HG03342 (cell line): ENCODE measurements at regions not wholly inside any gene's neighbourhood (a gene's known extent, or its start where the extent isn't known, plus 50 kb on each side); places are given as distances from the start of the nearest gene placed in this dataset.

Experiments
- ATAC-seq: cut with Tn5 transposase; IDR thresholded peaks from one replicate; pipeline ENCODE4 v1.9.1; 2021; ENCODE audit warnings: mild to moderate bottlenecking, moderate library complexity; ENCODE audit not compliant: unreplicated experiment

DNA sequence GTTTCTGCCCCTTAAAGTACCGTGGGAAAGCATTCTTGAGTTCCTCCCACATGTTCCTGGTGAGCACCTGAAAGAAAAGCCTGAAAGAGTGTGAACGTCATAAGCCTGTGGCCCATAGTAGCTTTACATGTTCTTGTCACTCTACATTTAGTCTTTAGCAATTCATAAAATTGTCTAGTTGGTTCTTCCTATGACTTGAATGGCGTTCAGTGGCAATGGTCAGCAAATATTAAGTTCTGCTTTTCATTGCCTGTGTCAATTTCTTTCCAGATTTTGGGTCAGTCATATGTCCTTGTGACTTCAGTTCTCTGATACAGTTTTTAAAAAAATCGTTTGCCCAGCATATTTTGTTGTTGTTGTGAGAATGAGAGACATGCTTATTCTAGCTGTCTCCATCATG, 650.0 kb upstream of the BOD1L1 start:
- ATAC-seq: no peak

DNA sequence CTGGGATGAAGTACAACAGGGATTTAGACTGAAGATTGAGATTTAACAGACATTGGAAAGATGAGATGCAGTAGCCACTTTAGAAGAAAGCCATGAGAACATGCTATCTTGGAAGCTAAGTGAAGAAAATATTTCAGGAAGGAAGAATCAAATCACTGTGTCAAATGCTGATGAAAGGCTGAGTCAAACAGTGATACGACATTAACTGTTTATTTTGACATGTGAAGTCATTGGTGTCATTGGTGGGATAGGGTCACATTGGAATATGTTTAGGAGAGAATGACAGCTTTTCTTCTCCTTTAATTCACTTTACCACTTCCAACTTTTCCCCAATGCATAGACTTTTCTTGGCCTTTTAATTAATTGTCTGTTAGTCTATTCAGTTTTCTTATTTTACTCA, 653.0 kb upstream of the BOD1L1 start:
- ATAC-seq: no peak

DNA sequence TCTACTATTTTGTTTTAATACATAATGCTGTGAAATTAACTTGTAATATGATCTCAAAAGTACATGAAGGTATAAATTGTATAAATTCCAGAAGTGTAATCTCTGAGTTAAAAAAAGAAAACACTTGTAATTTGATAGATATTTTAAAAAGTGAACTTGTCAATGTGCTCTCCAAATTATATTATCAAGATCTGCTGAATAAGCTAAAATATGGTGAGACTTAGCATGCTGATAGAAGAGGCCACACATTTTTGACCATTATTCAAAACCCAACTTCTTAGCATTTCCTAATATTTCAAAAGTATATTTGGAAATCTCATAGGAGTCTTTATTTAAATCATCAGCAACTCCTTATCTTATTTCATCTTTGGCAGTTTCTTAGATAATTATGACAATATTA, 657.1 kb upstream of the BOD1L1 start:
- no peak for ATAC-seq

DNA sequence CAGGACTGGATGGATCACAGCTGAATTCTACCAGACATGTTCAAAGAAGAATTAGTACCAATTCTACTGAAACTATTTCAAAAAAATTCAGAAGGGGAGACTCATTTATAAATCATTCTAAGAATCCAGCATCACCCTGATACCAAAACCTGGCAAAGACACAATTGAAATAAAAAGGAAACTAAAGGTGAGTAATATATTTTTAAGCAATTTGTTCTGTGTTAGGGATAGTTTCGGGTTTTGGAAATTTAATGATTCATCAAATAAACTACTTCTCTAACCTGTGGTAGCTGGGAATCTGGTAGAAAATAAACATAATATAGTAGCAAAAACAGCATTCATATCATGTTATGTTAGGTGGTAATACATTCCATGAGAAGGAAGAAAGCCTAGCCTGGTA, 662.2 kb upstream of the BOD1L1 start:
- no peak for ATAC-seq

DNA sequence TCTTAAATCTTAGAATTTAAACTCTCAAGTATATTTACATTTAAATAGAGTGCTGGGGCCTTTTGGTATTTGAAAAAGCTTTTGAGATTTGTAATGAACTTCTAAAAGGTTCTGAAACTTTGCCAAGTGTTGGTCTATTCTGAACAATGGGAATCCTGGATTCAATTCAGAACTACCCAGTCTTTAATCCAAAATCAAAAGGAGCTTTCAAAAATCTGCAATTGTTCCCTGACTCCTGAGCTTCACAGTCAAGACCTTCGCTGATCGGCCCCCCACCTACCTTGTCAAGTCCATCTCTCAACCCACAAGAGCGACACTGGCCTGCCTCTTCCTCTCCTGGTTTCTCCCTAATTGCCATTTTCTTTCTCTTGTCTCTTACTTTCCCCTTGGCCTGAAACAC, 666.1 kb upstream of the BOD1L1 start:
- no peak for ATAC-seq

DNA sequence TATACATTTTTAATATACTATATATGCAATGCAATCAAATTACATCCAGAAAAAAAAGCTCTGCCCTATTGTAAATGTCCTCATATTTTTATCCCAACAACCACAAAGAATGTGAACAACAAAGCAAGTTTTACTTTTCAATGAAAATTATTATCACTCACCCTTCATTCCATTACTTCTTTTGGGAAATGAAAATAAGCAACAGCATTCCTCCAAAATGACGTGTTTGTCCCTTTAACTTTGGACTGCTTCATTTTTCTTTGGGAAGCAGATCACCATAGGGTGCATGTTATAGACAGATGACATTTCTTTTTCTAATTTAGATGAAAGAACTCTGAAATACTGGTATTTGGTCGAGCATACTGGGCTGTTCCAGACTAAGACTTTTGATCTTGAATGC, 667.1 kb upstream of the BOD1L1 start:
- no peak for ATAC-seq

DNA sequence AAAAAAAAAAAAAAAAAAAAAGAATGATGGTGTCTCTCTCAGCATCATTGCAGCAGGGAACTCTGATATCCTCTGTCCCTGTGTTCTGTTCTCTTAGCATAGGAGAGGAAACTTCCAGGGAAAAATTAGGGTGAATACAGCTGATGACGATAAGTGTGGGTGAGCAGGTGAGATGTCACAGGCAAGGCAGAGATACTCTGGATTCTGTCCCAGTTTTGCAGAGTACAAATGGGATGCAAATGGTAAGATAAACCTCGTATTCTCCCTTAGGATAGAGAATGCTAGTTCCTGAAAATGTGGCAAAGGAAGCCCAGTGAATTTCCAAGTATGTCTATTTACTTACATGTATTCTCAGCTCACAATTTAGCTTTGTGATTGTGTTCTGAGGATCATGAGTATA, 671.6 kb upstream of the BOD1L1 start:
- no peak for ATAC-seq

DNA sequence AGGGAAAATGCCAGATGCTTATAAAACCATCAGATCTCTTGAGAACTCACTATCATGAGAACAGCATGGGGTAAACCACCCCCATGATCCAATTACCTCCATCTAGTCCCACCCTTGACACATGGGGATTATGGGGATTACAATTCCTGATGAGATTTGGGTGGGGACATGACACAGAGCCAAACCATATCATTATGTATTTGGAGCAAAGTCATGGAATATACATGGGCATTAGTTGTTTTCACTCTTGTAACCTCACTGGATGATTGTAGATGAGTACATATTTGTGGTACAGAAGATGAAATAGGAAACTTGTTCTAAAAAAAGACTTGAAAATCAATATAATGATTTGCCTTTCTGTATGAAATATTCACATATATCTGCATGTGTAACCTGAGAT, 674.5 kb upstream of the BOD1L1 start:
- ATAC-seq: no peak

DNA sequence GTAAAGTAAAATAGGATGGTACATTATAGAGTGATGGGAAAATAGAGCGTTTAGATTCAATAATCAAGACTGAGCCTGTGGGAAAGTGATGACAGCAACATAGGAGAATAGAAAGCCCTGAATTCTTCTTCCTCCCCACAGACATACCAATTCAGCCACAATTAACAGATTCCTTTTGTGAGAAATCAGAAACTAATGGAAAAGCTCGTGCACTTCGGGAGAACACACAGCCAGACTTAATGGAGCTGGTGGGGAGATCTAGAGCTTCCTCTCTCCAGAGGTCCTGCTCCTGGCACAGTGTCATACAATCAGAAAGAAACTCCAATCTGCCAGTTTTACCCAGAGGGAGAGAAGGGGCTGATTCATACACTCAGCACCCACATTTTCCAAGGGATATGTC, 676.3 kb upstream of the BOD1L1 start:
- ATAC-seq: no peak

DNA sequence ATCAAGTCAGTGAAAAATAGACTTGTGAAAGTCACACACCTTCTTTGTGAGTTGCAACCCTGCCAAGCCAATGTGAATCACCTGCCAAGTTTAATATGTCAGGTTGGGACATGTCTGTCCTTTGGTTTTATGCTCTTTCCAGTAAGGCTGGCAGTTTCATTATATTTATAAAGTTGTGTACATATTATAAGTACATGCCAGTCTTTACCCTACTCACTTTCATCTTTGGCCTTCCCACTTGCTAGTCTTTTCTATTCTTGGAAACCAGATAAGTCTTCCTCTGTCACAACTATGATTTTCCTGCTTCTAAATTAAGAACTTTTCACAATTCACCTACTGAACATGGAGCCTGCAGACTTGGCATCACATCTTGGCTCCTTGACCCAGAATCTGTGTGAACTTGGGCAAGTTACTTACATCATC, 680.7 kb upstream of the BOD1L1 start:
- no peak for ATAC-seq

DNA sequence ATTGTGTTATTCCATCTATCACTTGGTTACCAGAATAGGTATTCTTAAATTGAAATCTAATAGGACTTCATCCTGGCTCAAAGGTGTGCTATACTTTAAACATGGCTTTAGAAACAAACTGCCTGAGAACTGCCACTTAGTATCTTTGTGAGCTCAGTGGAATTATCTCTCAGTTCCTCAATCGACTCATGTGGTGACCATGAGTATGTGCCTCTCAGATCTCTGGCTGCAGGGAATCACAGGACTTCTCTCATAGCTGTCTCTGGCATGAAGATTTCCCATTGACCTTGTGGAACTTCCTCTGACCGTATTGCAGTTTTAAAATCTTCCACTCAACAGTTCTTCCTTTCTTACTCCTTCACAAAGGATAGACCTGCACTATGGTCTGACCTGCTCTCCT, 681.9 kb upstream of the BOD1L1 start:
- ATAC-seq: no peak

DNA sequence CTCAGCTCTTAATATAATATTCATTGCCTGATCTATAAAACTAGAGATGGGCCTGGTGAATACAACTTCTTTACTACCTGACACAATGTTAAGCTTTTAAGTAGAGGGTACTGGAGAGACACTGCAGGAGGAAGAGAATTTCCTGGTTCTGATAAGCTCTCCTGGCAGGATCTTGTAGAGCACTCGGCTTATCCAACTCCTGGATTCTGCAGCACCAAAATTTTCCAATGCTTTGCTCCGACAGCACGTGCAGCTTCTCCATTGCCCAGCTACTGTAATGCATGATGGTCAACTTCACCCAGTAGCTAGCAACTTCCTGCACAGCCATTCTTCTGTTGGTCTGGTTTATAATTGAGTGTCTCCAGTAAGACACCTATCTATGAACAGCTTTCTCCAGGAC, 686.2 kb upstream of the BOD1L1 start:
- ATAC-seq: no peak

DNA sequence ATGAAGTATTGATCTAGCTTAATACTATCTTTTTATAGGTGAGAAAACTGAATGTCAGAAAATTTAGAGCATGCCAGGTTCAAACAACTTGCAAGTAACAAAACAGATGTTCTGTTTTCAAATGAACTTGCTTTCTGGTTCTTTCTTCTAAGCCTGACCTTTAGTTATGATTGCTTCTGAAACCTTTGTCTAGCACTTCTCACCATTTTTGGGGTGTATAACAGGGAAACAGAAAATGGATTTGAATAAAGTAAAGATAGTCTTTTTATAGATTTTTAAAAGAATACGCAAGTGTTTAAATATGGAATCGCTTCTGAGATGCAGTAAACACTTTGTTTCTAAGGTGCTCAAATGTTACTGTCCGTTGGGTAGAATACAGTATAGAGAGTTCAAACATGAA, 687.2 kb upstream of the CPEB2 start:
- no peak for ATAC-seq

DNA sequence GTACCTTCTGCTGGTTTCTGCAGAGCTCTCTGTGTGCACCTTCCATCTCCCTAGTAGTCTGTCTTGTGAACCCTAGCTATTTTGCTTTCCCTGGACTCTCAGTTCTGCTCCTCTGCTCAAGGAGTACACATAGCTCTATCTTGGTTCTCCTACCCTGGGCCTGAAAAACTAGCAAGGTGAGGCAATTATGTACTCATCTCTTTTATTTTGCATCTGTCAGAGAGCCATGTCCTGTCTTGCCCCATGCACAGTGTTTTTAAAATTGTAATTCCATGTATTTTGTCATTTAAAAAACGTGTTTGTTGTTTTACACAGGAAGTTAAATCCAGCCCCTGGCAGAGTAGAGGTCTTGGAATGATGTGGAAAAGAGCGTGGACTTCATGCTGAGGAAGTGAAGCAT, 684.9 kb upstream of the CPEB2 start:
- ATAC-seq: no peak

DNA sequence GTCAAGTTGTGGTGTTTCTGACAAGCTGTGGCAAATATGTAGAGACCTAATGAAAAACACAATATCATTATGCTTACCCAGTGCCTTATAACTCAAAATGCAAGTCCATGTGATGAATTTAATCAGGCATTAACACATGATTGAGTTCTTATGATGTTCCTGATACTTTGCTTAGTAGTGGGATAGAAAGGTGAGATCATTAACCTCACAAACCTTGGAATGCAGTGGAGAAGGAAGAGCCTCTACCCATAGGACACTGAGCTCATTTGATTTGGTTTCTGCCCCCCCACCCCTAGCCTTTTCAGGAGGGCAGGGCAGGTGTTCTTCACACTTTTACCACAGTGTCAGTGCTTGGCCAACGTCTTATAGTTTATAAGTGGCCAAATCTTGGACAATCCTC, 683.6 kb upstream of the CPEB2 start:
- no peak for ATAC-seq

DNA sequence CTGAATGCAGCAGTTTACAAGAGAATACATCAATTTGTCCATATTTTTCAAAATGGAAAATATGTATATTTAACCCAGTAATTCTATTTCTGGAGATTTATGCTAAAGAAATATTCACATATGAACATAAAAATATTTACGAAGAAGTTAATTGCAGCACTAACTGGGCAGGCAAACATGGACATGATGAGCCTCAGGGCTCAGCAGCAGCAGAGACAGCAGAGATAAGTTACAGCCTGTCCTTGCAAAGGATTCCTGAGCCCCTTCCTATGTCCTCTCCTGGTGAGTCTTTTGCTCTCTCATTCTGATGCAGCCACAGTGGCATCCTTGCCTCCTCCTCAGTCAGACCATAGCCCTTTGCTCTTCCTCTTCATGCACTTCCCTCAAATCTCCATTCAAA, 680.6 kb upstream of the CPEB2 start:
- no peak for ATAC-seq

DNA sequence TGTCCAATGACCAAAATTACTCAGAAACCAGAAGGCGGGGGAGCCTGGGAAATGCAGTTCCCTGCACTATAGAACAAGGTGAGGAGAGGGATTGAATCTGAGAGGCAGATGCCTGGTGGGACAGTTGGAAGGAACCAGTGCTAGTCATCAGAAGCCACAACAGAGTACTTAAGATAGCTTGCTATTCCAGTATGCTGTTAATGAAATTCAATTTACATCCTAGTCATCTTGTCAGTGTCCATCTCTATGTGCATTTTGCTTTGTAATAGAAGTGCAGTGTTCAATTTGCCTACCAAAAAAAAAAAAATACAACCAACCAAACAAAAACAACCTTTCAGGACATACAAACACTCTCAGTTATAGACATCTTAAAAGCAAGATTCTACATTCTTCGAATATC, 679.1 kb upstream of the CPEB2 start:
- ATAC-seq: no peak

DNA sequence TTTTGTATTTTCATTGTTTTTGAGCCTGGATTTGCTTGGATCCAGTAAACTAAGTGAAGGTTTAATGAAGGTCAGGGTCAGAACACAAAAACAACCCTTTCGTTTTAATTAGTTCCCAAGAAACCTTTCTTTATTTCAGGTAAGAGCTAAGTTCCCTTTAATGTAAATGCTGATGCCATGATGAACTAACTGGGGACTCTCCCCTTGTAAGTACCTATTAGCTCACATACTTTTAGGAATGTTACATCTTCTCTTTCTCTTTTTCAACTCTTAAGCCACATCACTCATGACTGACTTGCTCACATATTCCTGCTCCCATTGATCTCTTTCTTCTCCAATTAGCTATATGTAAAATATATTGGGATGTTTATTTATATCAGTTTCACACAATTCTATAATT, 673.1 kb upstream of the CPEB2 start:
- no peak for ATAC-seq

DNA sequence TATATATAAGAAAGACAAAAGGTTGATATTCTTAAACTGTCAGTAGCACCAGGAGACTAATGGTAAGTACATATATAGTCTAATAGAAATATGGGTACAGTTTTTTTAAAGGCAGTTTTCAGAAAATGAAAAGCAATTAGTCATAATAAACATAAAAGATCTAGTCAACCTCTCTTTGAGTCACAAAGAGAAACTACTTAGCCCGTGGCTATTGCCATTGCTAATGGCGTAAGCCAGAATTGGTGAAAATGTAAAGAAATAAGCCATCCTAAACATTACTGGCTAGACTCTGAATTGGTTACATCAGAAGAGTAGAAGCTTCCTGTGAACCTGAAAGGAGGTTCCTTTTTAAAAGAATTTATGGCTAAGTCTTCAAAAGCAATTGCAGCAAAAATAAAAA, 668.7 kb upstream of the CPEB2 start:
- no peak for ATAC-seq

DNA sequence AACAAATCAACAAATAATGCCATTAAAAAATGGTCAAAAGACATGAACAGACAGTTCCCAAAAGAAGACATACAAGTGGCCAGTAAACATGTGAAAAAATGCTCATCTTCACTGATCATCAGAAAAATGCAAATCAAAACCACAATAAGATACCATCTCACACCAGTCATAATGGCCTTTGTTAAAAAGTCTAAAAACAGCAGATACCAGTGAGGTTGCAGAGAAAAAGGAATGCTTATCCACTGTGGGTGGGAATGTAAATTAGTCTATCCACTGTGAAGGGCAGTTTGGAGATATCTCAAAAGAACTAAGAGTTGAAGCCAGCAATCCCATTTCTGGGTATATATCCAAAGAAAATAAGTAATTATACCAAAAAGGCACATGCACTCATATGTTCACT, 668.1 kb upstream of the CPEB2 start:
- ATAC-seq: no peak

DNA sequence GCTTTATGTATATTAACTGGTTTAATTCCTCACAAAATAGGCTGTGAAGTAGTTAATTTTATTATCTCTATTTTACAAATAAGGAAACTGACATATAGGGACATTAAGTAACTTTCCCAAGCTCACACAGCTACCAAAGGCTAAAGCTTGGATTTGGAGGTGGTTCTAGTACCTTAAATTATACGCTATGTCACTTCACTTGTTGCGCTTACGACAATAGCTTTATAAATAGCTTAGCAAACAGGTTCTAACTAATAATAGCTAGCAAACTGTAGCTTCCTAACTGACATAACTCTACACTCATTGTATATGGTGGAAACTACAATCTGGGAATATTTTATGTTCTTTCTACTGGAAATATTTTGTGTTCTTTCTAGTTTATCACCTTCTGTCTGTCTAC, 666.4 kb upstream of the CPEB2 start:
- ATAC-seq: no peak

DNA sequence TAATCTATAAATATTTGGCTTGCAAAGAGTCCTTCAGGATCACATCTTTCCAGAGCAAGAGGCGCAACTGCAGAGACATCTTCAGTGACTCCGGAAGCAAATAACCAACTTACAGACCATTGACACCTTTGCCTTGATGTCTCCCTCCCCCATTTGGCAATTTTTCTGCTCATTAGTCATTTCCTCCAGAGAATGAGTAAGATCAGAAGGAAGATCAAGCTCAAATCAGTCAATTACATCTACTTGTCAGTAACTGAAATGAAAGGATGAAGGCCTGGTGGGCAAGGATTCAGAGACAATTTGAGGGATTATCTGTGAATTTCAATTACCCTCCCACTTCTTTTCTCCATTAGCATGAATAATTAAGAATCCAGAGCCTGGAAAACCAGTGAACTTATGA, 665.6 kb upstream of the CPEB2 start:
- ATAC-seq: no peak

DNA sequence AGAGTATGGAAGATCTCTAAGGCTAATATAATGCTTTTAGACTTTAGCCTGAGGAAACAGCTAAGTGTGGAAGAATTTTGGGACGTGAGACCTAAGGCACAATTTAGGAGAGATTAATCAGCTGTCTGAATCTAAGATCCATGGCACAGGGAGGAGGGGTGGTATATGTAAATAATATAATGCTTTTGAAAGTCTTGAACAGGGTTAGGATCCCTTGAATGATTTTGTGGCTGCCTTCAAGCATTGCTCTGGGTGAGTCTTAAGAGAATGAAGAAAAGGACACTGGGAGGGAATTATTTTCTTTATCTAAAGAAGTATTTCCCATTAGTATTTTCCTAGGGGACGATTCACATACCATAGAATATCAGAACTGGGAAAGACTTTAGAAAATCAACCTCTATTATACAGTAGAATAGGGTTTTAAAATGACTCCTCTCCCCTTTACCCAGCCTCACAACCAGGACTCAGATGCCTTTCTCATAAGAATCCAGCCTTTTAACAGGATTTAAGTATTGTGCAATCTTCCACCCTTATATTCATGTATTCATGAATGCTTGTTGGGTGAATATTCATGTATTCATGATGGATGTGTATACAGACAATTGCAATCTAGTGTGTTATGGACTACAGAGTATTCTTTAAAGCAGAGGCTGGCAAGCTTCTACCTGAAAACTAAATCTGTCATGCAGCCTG, 664.2 kb upstream of the CPEB2 start:
- no peak for ATAC-seq
